NCI-H128 (cell line): ENCODE measurements at regions not wholly inside any gene's neighbourhood (a gene's known extent, or its start where the extent isn't known, plus 50 kb on each side); places are given as distances from the start of the nearest gene placed in this dataset.

ENCODE experiments used
- DNase-seq: peaks from one replicate; lab custom pipeline; 2025; ENCODE audit not compliant: unreplicated experiment; lab: John Stamatoyannopoulos, UW

DNA sequence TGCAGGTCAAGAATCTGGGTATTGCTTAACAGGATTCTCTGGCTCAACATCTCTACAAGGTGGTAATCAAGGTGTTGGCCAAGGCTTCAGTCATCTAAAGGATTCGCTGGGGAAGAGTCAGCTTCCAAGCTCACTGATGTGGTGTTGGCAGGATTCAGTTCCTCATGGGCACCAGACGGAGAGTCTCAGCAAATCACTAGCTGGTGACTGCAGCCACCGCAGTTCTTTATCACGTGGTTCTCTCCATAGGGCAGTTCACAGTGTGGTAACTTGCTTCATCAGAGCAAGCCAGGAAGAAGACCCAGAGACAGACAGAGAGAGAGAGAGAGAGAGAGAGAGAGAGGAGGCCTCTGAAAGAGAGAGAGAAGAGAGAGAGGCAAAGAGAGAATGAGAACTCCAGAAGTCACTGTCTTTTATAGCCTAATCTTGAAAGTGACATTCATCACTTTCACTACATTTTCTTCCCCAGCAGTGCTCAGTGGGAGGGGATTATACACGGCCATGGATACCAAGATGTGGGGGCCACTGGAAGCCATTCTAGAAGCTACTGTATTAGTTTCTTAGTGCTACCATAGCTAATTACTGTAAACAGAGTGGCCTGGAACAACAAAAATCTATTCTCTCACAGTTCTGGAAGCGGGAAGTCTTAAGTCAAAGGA lies 109.2 kb upstream of the SMIM23 start:
- DNase-seq, result no peak

DNA sequence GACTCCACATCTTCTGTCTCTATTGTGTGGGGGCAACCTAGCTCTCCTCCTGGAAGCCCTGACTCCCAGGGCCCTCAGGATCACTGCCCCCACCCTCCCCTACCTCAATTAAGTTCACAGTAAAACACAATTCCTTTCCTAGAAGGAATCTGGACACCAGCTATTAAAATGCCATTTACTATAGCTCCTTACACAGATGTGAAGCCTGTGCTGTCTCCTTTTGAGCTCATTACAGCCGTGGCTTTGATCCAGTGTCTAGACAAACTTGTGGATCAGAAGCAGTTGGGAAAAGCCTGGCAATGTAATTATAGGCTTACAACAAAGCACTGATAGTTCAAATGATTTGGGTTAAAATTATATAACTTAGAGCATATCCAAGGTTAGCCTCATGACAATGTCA lies 107.0 kb upstream of the SMIM23 start:
- DNase-seq, result no peak

DNA sequence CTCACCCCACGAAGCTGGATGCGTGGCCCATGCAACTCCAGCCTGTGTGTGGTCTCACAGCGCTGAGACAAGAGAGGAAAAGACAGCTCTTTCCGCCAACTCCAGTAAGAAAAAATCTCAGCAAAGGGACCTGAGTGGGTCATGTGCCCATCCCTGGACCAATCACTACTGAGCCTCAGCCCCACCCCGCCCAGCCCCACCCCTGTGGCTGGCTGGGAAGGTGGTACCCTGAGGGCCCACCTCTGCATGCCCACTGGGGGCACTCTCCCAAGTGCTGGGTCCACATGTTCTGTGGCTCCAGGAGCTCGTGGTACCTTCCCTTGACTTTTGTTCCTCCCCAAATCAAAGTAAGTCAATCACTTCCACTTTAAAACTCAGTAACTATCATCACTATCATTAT lies 105.1 kb upstream of the SMIM23 start:
- no peak for DNase-seq

DNA sequence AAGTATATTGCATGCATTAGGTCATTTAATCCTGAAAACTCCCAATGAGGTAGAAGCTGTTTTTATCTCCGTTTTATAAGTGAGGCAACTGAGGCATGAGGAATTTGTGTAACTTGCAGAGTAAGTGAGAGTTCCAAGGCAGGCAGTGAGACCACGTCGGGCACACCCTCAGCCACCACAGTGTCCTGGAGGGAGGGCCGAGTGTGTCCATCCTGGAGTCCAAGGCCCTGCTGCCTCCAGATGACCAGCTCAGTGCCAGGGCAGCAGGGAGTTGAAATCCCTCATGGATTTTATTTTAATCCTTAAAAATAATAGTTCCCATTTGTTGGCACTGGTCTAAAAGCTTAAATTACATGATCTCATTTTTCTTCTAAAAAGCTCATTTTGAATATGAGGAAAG lies 104.6 kb upstream of the SMIM23 start:
- no peak for DNase-seq

DNA sequence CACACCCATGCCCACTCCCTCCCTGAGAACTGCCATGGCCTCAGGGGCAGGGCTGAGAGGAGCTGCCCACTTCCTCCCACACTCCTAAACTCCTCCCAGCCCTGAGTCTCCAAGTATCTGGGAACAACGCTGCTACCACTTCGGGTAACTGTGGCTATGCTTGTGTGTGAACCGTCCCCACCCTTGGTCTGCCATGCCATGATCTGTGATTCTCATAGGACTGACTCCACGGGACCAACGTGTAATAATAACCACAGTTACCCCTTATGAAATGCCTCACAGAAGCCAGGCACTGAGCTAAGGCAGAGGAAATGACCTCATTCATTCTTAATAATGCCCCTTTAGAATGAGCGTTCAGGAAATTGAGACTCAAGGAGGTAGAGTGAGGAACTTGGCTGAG lies 103.9 kb upstream of the SMIM23 start:
- DNase-seq, result no peak

- no peak for DNase-seq
Observed at GRCh38 chr5:171682801-171683200, 102.8 kb upstream of the SMIM23 start.

GRCh38 chr5:171684169-171684568 lies 101.4 kb upstream of the SMIM23 start:
- no peak for DNase-seq

DNA sequence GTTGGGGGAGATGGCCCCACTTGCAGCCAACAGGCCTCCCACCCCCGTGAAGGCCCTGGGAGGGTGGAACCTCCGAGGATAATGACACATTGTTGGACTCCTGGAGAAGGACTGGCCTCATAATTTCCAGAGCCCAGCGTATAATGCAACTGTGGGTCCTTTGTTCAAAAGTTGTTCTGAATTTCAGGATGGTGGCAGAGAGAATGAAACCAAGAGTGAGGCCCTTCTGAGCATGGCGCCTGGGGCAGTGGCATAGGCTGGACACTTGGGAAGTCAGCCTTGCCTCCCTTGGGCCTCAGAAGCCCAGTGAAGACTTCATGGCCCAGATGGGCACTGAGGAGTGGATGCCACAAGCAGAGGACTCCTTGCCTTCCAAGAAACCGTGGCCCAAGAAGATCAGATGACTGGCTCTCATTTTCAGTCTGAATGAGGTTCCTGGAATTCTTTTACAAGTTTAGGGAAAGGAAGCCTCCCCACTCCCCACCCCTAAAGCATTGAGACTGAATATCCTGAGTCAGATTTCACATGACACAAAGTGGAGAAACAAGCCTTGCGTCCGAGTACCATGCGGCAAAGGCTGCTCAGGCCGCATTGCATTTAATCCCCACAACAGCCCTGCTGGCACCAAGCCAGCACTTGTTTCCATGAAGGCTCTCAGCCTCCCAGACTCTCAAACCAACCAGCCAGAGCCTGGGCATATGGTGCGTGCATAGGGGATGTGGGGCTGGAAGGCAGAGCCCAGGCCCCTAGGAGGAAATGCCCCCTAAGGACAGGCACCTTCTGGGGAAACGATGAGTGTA lies 96.7 kb upstream of the SMIM23 start:
- DNase-seq, result no peak

DNA sequence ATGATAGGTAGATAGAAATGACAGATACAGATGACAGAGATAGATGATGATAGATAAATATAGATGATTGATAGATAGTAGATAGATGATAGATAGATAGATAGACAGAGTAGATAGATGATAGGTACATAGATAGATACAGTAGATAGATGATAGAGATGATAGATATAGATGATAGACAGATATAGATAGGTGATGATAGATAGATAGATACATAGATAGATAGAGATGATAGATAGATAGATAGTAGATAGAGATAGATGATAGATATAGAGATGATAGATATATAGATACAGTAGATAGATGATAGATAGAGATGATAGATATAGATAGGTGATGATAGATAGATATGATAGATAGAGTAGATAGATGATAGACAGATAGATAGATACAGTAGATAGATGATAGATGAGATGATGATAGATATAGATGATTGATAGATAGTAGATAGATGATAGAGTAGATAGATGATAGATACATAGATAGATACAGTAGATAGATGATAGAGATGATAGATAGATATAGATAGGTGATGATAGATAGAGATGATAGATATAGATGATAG lies 95.7 kb upstream of the SMIM23 start:
- DNase-seq, result no peak

DNA sequence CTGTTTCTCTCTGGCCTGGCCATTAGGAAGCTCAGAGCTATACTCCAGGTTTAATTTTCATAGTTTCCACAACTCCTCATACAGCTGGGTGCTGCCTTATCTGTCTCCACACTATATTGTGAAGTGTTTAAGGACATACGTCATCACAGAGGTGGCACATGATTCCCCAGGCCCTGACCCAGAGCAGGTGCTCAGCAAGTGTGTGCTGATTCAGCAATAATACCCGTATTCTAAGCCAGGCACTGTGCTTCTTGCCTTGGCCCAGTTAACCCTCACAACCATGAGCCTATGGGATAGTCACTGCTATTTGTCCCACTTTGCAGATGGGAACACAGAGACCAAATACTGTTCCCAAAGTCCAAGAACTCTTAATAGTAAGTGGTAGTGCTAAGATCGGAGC lies 93.5 kb upstream of the SMIM23 start:
- no peak for DNase-seq

DNA sequence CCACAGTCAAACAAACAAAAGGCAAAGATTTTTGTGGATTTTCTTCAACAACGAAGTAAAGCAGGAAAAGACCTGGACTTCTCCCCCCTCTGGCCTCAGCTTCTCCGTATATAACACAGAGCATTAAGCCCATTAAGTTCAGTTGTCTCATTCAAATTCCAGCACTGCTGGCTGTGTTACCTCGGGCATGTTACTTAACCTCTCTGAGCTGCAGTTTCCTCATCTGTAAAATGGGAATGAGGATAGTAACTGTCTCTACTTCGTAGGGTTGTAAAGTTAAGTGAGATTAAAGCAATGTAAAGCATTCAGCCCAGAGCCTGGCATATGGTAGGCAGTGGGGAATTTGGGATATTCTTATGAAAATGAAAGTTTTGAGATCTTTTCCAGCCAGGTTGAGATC lies 92.7 kb upstream of the SMIM23 start:
- no peak for DNase-seq

- DNase-seq, result no peak
Observed at GRCh38 chr5:171693412-171693811, 92.2 kb upstream of the SMIM23 start.

- DNase-seq, result no peak
Observed at GRCh38 chr5:171695804-171696203, 89.8 kb upstream of the SMIM23 start.

GRCh38 chr5:171697221-171698102 lies 88.2 kb upstream of the SMIM23 start:
- no peak for DNase-seq

DNA sequence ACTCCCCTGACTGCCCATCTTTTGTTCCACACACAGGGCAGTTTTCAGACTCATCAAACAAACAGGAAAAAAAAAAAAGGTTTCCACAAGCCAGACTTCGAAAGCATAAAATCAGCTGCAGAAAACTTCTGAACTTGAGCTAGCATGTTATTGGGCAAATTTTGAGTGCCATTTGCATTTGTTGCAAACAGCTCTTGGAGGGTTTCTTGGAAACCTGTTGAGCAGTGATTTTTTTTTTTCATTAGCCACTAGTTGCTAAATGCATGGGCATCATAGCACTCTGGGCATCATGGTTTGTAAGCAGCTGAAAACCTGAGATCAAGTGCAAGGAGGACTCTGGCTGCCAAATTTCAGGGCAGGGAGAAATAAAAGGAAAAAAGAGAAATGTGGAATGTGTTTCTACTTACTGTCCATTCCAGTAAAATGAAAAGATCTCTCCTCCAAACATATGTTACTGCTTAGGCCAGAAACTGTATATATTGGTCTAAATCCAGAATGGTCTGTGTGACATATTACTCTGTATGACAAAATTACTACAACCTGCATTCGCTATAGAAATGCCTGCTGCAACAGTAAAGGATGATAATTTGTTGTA lies 85.2 kb upstream of the SMIM23 start:
- no peak for DNase-seq

GRCh38 chr5:171701100-171701541 lies 84.5 kb upstream of the SMIM23 start:
- DNase-seq, result no peak

DNA sequence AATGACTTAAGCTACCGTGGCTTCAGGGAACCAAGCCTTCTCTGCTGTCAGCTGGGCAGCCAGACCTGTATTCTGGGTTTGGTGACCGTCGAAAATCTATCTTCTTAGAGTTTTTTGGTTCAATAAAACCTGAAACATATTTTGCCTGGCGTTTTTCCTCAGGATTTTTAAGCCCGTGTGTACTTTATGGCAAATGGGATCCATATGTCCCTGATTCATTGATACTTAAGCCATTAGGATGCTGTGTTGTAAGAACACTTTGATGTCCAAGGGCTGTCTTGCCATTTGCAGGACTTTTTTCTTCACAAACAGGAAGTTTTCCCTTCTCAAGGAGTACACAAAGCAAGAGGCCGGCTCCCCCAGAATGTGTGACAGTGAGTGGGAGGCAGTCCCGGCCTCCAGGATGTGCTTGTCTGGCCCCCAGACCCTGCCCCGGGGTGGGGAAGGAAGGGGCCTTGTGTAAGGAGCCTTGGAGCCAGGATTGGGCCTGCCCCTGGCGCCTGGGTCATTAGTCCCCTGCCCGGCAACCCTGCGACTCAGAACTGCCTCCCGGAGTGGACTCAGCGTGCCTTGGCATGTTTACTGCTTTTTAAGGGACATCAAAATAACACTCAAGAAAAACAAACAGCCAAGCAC lies 83.4 kb upstream of the SMIM23 start:
- DNase-seq, result no peak

DNA sequence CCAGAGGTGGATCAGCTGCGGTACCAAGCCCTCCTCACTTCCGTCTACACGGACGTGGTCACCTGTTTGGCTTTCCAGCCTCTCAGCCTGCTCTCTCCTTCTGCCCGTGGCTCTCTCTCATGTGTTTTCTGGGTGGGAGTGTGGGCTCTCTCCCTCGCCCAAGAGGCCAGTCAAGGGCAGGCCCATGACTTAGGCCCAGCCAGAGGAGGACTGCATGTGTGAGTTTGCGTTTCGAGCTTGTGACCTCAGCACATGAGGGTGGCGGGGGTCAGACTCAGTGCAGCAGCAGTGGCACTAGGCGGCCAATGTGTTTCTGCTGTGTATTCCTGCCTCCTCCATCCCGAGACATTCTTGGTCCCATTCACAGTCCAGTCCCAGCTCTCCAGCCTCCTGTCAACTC lies 82.5 kb upstream of the SMIM23 start:
- no peak for DNase-seq

DNA sequence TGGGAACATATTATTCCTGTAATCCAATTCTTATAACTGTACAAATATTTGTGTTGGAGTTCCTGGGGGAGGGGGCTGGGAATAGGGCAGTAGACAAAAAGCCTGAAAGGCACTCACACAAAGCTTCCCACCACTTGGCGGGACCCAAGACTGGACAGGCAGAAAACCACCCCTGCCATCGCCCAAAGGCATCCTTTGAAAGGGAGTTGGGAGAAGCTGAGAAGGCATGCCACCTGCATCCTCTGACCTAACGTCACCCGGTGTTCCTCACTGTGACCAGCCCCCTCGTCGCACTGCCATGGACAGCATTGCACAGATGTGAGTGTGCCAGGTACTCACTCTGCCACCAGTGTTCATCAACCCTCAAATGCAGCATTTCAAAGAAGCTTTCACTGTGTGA lies 80.6 kb upstream of the SMIM23 start:
- no peak for DNase-seq

DNA sequence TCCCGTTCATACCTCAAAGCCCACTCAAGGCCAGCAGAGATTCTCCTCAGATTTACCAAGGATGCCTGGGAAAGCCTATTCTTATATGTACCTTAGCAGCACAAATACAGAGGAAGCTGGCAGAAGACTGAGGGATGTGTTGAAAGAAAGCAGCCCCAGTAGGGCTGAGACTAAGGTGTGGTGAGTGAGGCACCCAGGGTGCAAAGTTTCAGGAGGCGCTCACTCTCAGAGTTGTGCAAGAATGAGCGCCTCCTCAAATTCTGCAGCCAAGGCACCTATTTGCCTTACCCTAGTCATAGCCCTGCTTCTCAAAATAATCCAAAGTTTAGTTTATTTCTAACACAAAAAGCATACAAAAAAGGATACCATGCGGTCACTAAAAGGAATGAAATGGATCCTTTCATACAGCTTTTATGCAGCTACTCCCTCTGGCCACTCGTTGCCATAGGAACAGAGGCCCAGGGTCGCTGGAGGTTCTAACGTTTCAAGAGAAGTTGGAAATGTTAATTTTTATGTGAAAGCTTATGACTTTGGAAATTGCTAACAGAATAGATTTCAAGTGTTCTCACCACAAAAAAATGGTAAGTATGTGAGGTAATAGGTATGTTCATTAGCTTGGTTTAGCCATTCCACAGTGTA lies 79.7 kb upstream of the SMIM23 start:
- DNase-seq, result no peak
